Activated CD8-positive, alpha-beta memory T cell treated with anti-CD3 and anti-CD28 coated beads for 1 hour (primary cell): ENCODE measurements at regions not wholly inside any gene's neighbourhood (a gene's known extent, or its start where the extent isn't known, plus 50 kb on each side); places are given as distances from the start of the nearest gene placed in this dataset.

Experiments used
- DNase-seq, 2 donors: peaks; one replicate each; pipeline ENCODE4 v3.0.0-alpha.2; 2020; ENCODE audit warnings: low read depth in 1 of 2; ENCODE audit errors: extremely low read depth in 1 of 2

- no peak for DNase-seq
Measured at GRCh38 chr6:138004430-138005287, 102.6 kb downstream of the PERP start.

- no peak for DNase-seq
Measured at GRCh38 chr6:138005846-138006245, 101.4 kb downstream of the PERP start.

GRCh38 chr6:138007014-138007472 lies 100.2 kb downstream of the PERP start:
- DNase-seq, result no peak

GRCh38 chr6:138008791-138009190 lies 98.4 kb downstream of the PERP start:
- no peak for DNase-seq

GRCh38 chr6:138011413-138011812 lies 95.8 kb downstream of the PERP start:
- no peak for DNase-seq

- no peak for DNase-seq
Measured at GRCh38 chr6:138012682-138013081, 94.5 kb downstream of the PERP start.

- no peak for DNase-seq
Measured at GRCh38 chr6:138013959-138014358, 93.3 kb downstream of the PERP start.

GRCh38 chr6:138017166-138017757 lies 90.0 kb downstream of the PERP start:
- no peak for DNase-seq

- no peak for DNase-seq
Measured at GRCh38 chr6:138018297-138018696, 88.9 kb downstream of the PERP start.

- DNase-seq, result no peak
Measured at GRCh38 chr6:138025528-138025978, 81.7 kb downstream of the PERP start.

- no peak for DNase-seq
Measured at GRCh38 chr6:138026342-138026741, 80.9 kb downstream of the PERP start.

- no peak for DNase-seq
Measured at GRCh38 chr6:138028893-138029292, 78.3 kb downstream of the PERP start.

GRCh38 chr6:138030872-138031271 lies 76.3 kb downstream of the PERP start:
- no peak for DNase-seq

GRCh38 chr6:138031417-138031816 lies 75.8 kb downstream of the PERP start:
- no peak for DNase-seq

GRCh38 chr6:138031850-138032249 lies 75.4 kb downstream of the PERP start:
- no peak for DNase-seq

- no peak for DNase-seq
Measured at GRCh38 chr6:138032571-138032970, 74.6 kb downstream of the PERP start.

- no peak for DNase-seq
Measured at GRCh38 chr6:138034229-138034628, 73.0 kb downstream of the PERP start.

GRCh38 chr6:138035070-138035469 lies 72.1 kb downstream of the PERP start:
- DNase-seq, result no peak

GRCh38 chr6:138036111-138036510 lies 71.1 kb downstream of the PERP start:
- no peak for DNase-seq

- DNase-seq, result no peak
Measured at GRCh38 chr6:138037009-138037504, 70.2 kb downstream of the PERP start.

GRCh38 chr6:138038142-138038870 lies 68.9 kb downstream of the PERP start:
- no peak for DNase-seq
